Stimulated activated CD4-positive, alpha-beta T cell treated with anti-CD3 and anti-CD28 coated beads, Interleukin-15, amount 100 ng/mL, for 1 hour (primary cell): ENCODE measurements at regions not wholly inside any gene's neighbourhood (a gene's known extent, or its start where the extent isn't known, plus 50 kb on each side); places are given as distances from the start of the nearest gene placed in this dataset.
A peak's percentile ranks its signal among the peaks of the same experiment; 100 is the strongest.

Experiments
- DNase-seq, 2 donors: peaks; one replicate each; pipeline ENCODE4 v3.0.0-alpha.2; 2020; ENCODE audit warnings: low read depth in 1 of 2, low spot score in 1 of 2

DNA sequence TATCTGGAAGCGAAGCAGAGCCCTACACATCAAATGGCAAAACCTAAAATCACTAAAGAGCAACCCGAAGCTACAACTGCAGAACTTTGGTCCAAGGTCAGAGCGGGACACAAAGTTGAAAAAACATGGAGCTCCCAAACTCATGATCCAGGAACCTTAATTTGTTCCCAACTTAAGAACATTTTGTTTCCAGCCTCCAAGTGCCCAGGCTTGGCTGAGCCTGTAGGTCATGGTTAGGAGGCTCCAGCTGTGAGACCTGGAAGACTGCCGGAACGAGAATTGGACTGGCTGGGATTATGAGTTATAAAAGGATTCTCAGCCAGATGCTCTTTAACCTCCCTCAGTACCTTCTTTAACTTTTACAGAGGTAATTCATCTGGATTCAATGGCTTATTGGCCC lies 349.1 kb upstream of the DDX53 start:
- DNase-seq, result no peak

DNA sequence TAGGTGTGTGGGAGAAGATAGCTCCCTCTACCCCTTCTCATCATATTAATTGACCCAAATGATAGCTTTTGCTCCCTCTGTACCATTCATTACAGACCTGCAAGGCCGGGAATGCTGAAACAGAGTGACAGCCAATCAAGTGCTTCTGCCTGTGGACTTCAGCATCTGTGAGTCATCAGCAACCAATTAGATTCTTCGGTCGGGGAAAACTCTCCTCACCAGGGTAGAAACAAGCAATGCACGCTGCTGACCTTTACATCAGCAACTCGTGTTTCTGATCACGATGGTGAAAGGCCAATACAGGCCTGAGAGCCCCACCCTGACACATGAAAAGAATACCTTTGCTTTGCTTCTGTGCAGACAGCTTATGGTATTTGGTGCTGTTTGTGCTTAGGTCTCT lies 347.2 kb upstream of the DDX53 start:
- no peak for DNase-seq

DNA sequence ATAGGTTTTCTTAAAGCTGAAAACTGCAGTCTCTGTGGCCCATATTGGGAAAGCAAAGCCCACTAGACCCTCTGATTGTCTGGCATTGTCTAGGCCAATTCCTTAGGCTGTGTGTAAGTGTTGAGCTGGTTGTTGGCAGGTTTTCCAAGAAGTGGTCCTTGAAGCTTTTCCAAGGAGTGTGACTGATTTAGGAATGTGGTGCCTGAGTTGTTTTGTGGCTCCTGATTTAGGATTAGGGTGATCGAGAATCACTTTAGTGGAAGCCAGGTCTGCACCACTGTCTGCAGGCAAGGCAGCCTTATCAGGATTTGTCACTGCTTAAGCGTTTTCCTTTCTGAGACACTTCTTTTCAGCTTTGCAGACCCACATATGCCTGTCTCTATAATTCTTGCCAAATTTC lies 339.0 kb upstream of the DDX53 start:
- DNase-seq, result no peak

DNA sequence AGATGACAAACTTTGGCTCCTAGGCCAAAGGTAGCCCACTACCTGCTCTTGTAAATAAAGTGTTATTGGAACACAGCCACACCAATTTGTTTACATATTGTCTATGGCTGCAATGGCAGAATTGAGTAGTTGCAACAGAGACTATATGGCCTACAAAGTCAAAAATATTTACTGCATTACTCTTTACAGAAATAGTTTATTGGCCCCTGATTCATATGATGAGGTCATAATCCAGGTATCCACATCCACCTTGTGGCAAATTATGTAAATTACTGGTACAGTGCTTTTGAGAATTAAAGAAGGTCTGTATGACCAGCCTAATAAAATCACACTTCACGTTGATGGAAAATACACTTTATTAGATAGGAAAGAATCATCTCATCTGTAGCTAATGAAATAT lies 337.0 kb upstream of the DDX53 start:
- DNase-seq, result no peak

DNA sequence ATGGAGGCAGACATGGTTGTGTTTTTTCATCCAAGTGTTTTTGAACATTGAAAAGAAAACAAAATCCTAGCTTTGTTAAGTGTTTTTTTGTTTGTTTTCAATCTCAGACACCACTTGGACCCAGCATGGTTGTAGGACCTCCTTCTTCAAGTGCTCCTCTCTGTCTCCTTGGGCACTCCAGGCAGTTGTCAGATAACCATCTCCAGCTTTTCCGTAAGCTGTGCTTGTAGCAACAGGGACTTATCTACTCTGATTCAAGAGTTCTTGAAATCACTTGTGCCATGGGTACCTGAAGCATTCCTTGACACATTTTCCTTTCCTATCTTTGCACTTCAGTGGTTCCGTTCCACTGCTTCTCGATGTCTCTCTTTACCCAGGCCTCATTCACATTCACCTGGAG lies 334.9 kb upstream of the DDX53 start:
- no peak for DNase-seq

DNA sequence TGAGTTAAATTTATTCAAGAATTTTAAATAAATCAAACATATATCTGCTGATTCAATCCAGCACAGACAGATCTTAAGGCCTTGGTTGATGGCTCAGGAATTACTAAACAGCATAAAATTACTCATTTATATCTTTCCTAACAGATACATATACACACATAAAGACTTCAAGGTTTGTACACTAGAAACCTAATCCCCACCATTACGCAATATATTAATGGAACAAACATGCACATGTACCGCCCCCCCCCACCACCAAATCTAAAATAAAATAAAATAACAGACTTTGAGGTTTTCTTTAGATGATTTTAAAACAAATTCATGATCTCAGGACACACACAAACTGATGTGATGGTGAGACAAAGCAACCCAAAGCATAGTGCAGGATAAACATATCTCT lies 333.9 kb upstream of the DDX53 start:
- no peak for DNase-seq

DNA sequence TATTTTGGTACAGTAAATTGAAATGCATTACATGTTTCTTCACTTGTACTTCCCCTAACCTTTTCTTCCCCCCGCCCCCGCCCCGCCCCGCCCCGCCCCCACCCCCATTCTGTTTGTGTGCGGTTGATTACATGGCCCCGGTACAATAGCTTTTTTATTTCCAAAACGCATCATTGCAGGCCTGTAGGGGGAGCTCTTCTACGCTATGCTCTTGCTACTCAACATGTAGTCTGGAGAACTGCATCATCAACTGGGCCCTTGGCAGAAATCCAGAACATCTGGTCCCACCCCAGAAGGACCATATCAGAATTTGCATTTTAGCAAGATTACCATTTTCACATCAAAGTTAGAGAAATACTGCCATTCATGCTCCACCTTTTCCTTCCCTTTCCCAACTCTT lies 333.3 kb upstream of the DDX53 start:
- no peak for DNase-seq

DNA sequence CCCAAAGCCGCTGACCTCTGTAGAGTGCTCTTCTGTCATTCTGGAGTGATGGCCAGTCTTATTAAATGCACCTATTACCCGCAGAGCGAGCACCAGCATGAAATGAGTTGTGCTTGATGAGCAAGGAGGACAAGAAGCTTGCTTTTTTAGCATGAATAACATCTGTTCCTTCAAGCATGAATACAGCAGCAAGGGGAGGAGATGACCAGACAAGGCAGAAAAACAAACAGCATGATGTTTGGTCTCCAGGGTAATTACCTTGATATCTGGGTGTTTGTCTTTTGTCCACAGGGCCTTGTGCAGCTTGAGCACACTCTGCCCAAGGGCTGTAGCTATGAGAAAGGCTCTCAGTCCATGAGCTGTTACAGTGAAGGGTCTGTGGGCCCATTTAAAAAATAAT lies 324.8 kb upstream of the DDX53 start:
- no peak for DNase-seq

DNA sequence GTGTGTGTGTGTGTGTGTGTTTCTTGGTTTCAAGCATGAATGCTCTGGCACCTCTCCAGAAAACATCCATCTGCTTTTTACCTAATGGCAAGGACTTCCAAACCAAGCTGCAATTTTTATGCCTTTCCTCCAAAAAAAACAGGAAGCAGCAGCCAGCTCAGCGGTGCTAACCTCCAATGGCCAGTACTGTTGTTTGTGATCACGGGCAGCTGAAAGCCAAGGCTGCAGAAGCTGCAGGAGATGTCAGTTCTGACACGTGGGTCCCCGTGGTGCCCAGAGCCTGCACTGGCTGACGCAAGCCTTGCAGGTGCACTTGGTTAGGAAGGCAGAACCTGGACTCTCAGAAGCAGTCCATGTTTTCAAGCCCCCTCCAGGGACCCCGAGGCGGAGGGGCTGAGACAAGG lies 313.6 kb upstream of the DDX53 start:
- DNase-seq, result no peak

DNA sequence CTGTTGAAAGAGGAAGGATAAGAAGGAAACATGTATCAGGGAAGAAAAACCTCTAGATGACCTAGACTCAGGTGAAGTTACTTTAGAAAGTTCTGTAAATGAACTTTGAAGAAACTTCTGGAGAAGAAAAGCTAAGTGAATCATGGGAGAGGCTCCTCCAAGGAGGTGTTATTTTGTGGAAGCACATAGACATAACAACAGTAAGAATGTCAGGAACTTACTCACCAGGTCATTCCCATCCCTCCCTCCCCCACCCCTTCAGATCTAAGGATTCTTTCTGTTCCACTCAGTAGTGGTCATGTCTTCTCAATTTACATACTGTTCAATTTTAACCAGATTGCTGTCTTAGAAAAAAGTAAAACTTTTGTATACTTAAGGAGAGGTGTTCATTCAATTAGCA lies 310.5 kb upstream of the DDX53 start:
- DNase-seq, result no peak

DNA sequence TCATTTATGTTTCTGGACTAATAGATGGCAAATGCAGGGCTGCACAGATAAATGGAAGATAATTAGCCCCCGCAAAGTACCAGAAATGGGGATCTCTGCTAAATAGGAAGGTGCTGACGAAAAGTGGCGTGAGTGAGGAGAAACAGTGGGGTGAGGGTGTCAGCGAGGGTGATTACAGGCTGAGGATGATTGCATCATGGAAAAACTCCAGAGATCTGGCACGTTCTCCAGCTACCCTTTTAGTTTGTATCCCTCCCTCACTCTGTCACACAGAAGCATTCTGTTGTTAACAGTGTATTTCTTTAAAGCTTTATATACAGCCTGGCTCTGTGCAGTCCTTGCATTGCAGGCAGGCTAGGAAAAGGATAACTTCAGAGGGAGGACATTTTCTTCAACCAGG lies 309.6 kb upstream of the DDX53 start:
- no peak for DNase-seq

DNA sequence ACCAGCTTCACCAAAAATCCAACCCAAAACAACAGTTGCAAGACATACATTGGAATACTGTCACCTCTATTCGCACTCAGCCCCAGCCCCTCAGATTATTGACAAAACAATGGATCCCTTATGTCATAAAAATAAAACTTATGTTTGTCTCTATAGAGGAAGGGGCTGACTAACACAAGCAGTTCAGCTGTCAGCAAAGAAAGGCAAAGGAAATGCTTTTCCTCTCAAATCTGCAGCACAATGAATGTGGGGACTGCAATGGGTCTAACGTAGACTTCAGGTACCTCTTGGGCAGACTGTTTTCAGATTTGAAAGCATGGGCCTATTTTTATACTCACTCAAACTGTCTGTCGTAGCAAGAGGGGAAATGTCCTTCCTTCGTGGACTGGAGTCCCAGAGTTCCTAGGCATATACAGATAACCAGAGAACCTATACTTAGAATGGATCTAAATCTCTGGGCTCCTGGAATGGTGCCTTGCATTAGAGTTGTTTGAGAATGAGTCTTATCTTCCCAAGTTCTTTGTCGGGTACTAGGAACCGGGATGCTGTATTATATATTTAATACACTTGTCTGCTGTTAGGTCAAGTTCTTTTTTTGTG lies 307.7 kb upstream of the DDX53 start:
- no peak for DNase-seq

DNA sequence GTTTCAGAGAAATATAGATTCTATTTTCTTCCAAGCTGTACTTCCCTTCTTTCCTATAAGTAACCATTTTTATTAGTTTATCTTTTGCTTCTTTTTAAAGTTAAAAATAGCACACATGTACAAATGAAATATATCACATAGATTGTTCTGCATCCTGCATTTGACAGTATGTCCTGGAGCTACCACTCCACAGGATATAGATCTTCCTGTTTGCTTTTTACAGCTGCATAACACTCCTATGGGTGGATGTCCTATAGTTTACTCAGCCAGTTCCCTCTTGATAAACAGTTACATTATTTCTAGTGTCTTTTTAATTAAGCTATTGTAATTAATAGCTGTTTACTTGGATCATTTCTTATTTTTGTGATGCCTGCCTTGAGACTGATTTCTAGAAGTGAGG lies 301.6 kb upstream of the DDX53 start:
- no peak for DNase-seq

DNA sequence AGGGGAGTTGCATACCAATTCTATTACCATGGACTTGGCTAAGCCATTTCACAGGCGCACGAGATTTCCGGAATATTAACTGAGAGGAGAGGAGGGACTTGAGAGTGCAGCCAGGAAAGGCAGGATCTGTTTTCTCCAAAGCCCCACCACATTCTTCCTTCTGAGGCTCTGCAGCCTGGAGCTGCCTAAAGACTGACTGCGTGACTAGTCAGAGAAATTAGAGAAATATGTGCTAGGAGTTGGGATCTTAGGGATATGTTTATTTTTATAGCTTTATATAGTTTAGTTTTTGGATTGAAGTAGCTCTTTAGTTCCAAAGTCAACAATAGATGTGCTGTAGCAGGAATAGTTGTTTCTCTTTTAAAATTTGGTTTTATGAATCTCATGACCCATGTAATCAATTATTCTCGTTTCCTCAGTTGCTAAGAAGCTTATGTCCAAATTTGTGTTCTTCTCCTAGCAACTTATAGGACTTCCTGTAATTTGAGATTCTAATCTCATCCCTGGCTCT lies 300.1 kb upstream of the DDX53 start:
- DNase-seq, result no peak

DNA sequence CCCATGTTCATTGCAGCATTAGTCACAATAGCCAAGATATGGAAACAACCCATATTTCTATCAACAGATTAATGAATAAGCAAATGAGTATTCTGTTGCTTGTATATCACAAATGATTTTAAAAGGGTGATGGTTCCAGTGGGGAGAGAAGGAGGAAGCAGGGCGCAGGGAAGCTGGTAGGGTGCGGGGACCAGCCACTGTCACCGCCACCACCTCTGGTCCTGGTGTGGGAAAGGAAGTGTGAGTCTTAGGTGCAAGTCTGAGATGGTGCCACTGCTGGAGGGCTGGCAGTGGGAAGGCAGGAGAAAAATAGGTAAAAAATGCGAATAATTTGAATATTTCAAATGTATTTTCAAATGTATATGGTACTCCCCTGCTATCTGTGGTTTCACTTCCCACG lies 286.8 kb upstream of the DDX53 start:
- DNase-seq, result no peak

DNA sequence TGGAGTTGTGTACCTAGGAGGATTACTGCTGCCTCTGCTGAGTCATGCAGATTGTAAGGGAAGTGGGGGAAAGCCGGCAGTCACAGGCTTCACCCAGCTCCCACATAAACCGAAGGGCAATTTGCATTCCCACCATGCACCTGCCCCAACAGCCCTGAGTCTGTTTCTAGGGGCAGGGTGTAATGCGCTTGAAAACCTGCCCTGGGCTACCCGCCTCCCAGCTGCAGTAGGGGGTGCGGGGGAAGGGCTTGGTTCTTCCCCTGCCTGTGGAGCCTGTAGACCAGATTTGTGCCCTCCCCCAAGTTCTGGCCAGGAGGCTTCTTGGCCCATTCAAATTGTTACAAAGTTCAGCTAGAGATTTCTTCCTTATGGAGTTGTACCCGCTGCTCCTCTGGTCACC lies 269.2 kb upstream of the DDX53 start:
- DNase-seq, result no peak

DNA sequence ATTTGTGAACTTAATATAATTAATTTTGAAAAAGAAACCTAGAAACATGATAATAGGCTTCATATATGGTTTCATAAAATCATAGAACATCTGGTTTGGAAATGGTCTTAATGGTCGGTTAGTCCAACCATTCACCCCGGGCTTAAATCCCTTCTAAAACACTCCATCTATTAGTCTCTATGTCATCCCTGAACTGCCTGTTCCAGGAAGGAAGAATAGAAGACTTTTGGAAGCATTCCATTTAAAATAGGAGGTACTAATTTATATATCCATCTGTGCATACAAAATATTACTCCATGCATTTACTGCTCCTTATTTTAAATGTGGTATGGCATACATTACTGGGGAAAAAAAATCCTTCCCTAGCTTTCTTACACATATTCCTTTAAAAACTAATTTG lies 262.2 kb upstream of the DDX53 start:
- DNase-seq, result no peak

DNA sequence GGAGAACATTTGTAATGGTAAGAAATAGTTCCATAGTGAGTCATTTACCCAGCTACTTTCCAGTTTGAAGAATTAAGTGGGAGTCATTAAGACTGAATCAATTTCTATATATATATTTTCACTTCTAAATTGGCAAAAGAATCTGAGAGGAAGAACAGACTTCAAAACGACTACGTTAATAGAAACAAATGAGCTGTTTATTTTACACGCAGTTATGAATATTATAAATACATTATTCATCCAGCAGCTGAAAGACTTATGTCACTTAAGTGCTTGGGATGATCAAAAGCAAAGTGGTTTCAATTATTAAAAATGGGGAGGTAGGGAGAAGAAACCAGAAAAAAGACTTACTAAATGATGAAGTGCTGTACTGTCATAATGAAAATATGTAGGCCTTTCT lies 260.5 kb upstream of the DDX53 start:
- no peak for DNase-seq

DNA sequence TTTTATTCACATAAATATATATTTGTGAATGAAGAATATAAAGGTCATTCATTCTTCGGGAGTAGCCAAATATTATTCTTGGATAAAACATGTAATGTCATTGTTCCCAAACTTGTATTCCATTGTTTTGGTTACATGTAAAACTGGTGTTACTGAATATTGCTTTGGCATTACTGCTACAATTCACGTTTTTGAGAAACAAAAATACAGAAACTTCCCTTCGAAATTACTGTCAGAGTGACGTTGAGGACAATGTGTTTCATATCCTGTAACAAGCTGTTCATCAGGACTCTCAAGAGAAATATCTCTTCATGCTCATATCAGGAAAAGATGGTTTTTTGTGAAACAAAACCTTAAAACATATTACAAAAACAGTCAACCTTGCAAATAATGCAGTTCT lies 258.9 kb upstream of the DDX53 start:
- no peak for DNase-seq

DNA sequence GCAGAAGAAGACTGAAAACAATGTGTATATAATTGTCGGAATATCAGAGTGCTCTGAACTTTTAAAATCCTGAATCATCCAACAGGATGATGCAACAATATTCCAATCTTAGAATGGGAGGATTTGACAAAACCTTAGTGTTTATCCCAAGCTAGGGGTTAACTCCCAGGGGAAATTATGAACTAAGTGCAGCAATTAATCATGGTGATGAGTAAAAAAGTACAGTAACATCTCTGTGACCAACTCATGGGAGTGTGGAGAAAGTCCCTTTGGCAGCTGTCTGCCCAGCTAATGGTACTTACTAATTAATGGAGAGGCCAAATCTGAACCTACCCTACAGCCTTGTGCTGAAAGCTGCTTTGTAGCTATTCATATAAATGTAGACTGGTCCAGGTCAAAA lies 257.6 kb upstream of the DDX53 start:
- DNase-seq, result no peak

DNA sequence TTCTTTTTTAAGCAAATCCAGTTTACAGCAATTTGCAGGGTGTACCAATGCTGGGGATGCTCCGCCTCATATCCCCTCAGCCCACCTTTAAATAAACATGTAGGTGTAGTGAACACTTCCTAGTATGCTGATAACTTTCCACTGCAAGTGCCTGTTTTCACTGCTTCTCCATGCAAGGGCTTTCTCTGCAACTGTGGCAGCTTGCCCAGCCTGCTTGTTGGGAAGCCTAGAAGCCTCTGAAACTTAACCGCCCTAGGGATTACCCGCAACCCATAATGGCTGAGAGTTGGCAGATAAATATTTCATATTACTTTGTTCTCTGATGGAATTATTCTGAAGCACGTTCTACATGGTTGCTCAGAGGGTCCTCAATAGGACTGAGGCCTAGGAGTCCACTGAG lies 253.7 kb upstream of the DDX53 start:
- no peak for DNase-seq

DNA sequence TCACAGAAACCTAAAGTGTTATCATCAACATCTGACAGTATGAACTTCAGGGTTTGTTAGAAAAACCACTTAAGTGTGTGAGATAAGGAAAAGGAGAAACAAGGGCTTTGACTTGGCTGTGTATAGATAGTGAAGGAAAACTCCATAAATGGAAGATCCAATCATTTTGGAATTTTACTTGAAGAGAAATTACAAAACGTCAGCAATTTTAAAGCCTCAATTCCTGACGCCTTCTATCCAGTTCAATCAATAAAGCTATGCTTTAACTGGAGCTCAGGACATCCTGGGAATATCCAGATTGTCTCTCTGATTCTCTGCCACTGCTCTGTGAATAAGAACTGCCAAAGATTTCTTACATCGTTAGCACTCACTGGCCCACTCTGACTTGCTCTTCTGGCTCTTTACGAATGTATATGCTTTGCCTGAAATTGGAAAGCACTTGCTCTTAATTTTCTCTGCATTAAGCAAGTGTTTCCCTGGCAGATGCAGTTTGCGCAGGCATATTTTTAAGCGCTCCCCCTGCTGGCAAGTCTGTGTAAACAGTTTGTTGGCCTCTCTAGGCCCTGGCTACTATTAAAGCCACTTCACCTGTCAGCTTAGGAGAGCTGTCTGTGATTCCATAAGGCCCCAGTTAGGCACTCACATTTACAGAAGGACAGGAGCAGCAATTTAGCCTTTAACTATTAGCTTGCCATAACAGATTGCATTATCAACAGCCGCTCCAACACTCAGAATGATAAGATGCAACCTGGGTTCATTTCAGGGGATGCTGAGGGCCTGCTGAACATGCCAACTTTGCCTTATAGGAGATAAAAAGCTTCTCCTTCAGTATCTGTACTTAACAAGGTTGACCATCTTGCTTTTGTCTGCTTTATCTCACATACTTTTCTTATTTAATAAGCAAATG lies 251.4 kb upstream of the DDX53 start:
- DNase-seq, result peak in 1 of 2 donors; percentile 6
